NT2/D1 (cell line): ENCODE measurements at regions not wholly inside any gene's neighbourhood (a gene's known extent, or its start where the extent isn't known, plus 50 kb on each side); places are given as distances from the start of the nearest gene placed in this dataset.
"Not testable (repeated sequence)": the region's sequence is repeated elsewhere in the genome, so short reads cannot be mapped to it uniquely, and the experiment has no call there.

Experiments used
- DNase-seq: peaks from one replicate; pipeline ENCODE4 v3.0.0-alpha.2; 2011; ENCODE audit warnings: low read depth, low spot score
- H3K27me3 ChIP-seq: 2 replicates; pipeline ENCODE4 v1.6.0; 2011; ENCODE audit warnings: mild to moderate bottlenecking; ENCODE audit not compliant: insufficient read length, insufficient read depth
- H3K36me3 ChIP-seq: 2 replicates; pipeline ENCODE4 v1.6.1; 2011; ENCODE audit warnings: mild to moderate bottlenecking, low read length, mixed read lengths; ENCODE audit not compliant: insufficient read depth, insufficient read length
- H3K4me1 ChIP-seq: 2 replicates; pipeline ENCODE4 v1.5.1; 2011; ENCODE audit not compliant: insufficient read depth, insufficient read length
- H3K4me3 ChIP-seq: 2 replicates; pipeline ENCODE4 v1.5.1; 2011; ENCODE audit warnings: low read depth; ENCODE audit not compliant: insufficient read length
- H3K9ac ChIP-seq: 2 replicates; pipeline ENCODE4 v1.6.0; 2011; ENCODE audit warnings: low read depth; ENCODE audit not compliant: insufficient read length
- H3K9me3 ChIP-seq: 2 replicates; pipeline ENCODE4 v1.5.1; 2011; ENCODE audit warnings: mild to moderate bottlenecking, low read length; ENCODE audit not compliant: insufficient read depth
- SUZ12 ChIP-seq: IDR thresholded peaks from 2 replicates; pipeline ENCODE4 v1.6.1; 2011; ENCODE audit not compliant: insufficient read length, insufficient read depth; ENCODE audit errors: extremely low read depth
- YY1 ChIP-seq: IDR thresholded peaks from 2 replicates; pipeline ENCODE4 v1.6.1; 2011; ENCODE audit not compliant: insufficient read length, insufficient read depth
- ZNF274 ChIP-seq: IDR thresholded peaks from 2 replicates; pipeline ENCODE4 v1.6.1; 2011; ENCODE audit warnings: mild to moderate bottlenecking, low read depth, low read length

- no peaks in the 10 kb centered on the region for H3K36me3 ChIP-seq
- DNase-seq: no peak
- H3K9me3 ChIP-seq: no peaks in the 10 kb centered on the region
- no peaks in the 10 kb centered on the region for H3K4me1 ChIP-seq
- H3K9ac ChIP-seq: no peak overlapping the region
- H3K27me3 ChIP-seq: no peaks in the 10 kb centered on the region
- no peak overlapping the region for H3K4me3 ChIP-seq
- TF ChIP-seq SUZ12: no peak
- no peak for TF ChIP-seq YY1
- no peak for TF ChIP-seq ZNF274
Observed at GRCh38 chr5:29460971-29461559, 1732.4 kb upstream of the CDH6 start.

GRCh38 chr5:29451004-29451403, 1742.5 kb upstream of the CDH6 start:
- not testable (repeated sequence) for H3K27me3 ChIP-seq, H3K4me3 ChIP-seq

GRCh38 chr5:29414681-29415080, 1778.8 kb upstream of the CDH6 start:
- TF ChIP-seq YY1: no peak
- TF ChIP-seq ZNF274: no peak
- TF ChIP-seq SUZ12: no peak
- no peak overlapping the region for H3K4me3 ChIP-seq
- H3K27me3 ChIP-seq: no peaks in the 10 kb centered on the region
- no peak overlapping the region for H3K9ac ChIP-seq
- no peaks in the 10 kb centered on the region for H3K9me3 ChIP-seq
- no peaks in the 10 kb centered on the region for H3K36me3 ChIP-seq
- no peak for DNase-seq
- no peaks in the 10 kb centered on the region for H3K4me1 ChIP-seq

More at GRCh38 chr5:29451004-29451403, 1742.5 kb upstream of the CDH6 start:
- H3K9ac ChIP-seq, H3K9me3 ChIP-seq, H3K36me3 ChIP-seq, H3K4me1 ChIP-seq, DNase-seq: not testable (repeated sequence)

GRCh38 chr5:29412979-29413378, 1780.5 kb upstream of the CDH6 start:
- no peak for DNase-seq
- H3K27me3 ChIP-seq: no peaks in the 10 kb centered on the region
- H3K9me3 ChIP-seq: no peaks in the 10 kb centered on the region

GRCh38 chr5:29402270-29402669, 1791.2 kb upstream of the CDH6 start:
- TF ChIP-seq YY1 (no peak), ZNF274 (no peak), SUZ12 (no peak)
- Histone ChIP-seq H3K4me3 (no peak overlapping the region), H3K9ac (no peak overlapping the region), H3K4me1 (no peaks in the 10 kb centered on the region), H3K9me3 (no peaks in the 10 kb centered on the region; the same call in 1 of the 2 replicates), H3K36me3 (no peaks in the 10 kb centered on the region), H3K27me3 (no peaks in the 10 kb centered on the region)
- no peak for DNase-seq

More at GRCh38 chr5:29412979-29413378, 1780.5 kb upstream of the CDH6 start:
- TF ChIP-seq YY1 (no peak), SUZ12 (no peak), ZNF274 (no peak)
- Histone ChIP-seq H3K9ac (no peak overlapping the region), H3K36me3 (no peaks in the 10 kb centered on the region), H3K4me1 (no peaks in the 10 kb centered on the region), H3K4me3 (no peak overlapping the region)

GRCh38 chr5:29389993-29390392, 1803.5 kb upstream of the CDH6 start:
- TF ChIP-seq SUZ12 (no peak), ZNF274 (no peak), YY1 (no peak)
- no peak overlapping the region for H3K9ac ChIP-seq
- no peak for DNase-seq

GRCh38 chr5:29387384-29387783, 1806.1 kb upstream of the CDH6 start:
- TF ChIP-seq SUZ12 (no peak), YY1 (no peak), ZNF274 (no peak)
- H3K9me3 ChIP-seq: no peaks in the 10 kb centered on the region
- H3K4me3 ChIP-seq: no peak overlapping the region
- no peak overlapping the region for H3K9ac ChIP-seq
- DNase-seq: no peak
- no peaks in the 10 kb centered on the region for H3K27me3 ChIP-seq
- no peaks in the 10 kb centered on the region for H3K36me3 ChIP-seq
- H3K4me1 ChIP-seq: no peaks in the 10 kb centered on the region

More at GRCh38 chr5:29389993-29390392, 1803.5 kb upstream of the CDH6 start:
- H3K4me1 ChIP-seq: no peaks in the 10 kb centered on the region
- no peaks in the 10 kb centered on the region for H3K9me3 ChIP-seq
- H3K36me3 ChIP-seq: no peaks in the 10 kb centered on the region
- H3K27me3 ChIP-seq: no peaks in the 10 kb centered on the region
- H3K4me3 ChIP-seq: no peak overlapping the region

GRCh38 chr5:29382780-29383179, 1810.7 kb upstream of the CDH6 start:
- TF ChIP-seq YY1: no peak
- no peak for TF ChIP-seq ZNF274
- no peak for TF ChIP-seq SUZ12
- Histone ChIP-seq H3K4me3 (no peak overlapping the region), H3K27me3 (no peaks in the 10 kb centered on the region), H3K4me1 (no peaks in the 10 kb centered on the region), H3K9me3 (no peaks in the 10 kb centered on the region), H3K36me3 (no peaks in the 10 kb centered on the region), H3K9ac (no peak overlapping the region)
- DNase-seq: no peak
